GM23338 (cell line): ENCODE measurements at regions not wholly inside any gene's neighbourhood (a gene's known extent, or its start where the extent isn't known, plus 50 kb on each side); places are given as distances from the start of the nearest gene placed in this dataset.
"Not testable (repeated sequence)": the region's sequence is repeated elsewhere in the genome, so short reads cannot be mapped to it uniquely, and the experiment has no call there.

Source experiments
- EZH2phosphoT487 ChIP-seq: fragments of 200-600 bp; sonication (generic); IDR thresholded peaks from one replicate; pipeline ENCODE4 v1.8.1; 2018; ENCODE audit warnings: antibody characterized with exemption; ENCODE audit not compliant: unreplicated experiment
- TF ChIP-seq, protein P1 (sequence below), 2 experiments: fragments of 200-600 bp in 1 of 2; sonication (generic) in 1 of 2; conservative IDR thresholded peaks; 2 replicates each; pipeline versions ENCODE4 v1.5.1 to v1.6.1; 2016 to 2017; ENCODE audit warnings: antibody characterized with exemption in 2 of 2, low read depth in 2 of 2, mild to moderate bottlenecking in 2 of 2, moderate library complexity in 1 of 2

DNA sequence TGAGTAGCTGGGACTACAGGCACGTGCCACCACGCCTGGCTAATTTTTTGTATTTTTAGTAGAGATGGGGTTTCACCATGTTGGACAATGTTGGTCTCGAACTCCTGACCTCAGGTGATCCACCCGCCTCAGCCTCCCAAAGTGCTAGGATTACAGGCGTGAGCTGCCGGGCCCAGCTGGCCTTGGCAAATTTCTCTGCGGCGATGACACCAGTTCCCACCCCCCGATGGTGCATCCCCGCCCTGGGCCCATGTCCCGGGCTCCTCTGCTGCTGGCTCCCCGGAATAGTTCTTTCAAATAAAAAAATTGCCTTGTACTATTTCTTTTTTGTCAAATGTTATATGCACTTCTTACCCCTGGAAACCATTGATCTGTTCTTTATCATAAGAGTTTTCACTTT is 171.5 kb upstream of the SPHKAP start:
- TF ChIP-seq, protein P1, sequence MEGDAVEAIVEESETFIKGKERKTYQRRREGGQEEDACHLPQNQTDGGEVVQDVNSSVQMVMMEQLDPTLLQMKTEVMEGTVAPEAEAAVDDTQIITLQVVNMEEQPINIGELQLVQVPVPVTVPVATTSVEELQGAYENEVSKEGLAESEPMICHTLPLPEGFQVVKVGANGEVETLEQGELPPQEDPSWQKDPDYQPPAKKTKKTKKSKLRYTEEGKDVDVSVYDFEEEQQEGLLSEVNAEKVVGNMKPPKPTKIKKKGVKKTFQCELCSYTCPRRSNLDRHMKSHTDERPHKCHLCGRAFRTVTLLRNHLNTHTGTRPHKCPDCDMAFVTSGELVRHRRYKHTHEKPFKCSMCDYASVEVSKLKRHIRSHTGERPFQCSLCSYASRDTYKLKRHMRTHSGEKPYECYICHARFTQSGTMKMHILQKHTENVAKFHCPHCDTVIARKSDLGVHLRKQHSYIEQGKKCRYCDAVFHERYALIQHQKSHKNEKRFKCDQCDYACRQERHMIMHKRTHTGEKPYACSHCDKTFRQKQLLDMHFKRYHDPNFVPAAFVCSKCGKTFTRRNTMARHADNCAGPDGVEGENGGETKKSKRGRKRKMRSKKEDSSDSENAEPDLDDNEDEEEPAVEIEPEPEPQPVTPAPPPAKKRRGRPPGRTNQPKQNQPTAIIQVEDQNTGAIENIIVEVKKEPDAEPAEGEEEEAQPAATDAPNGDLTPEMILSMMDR (conservative IDR thresholded peaks at IDR 0.05; ENCODE audit: low read depth in 2 of 2): not testable (repeated sequence)
- TF ChIP-seq EZH2phosphoT487: not testable (repeated sequence)
